GM12878 (cell line): ENCODE measurements at regions not wholly inside any gene's neighbourhood (a gene's known extent, or its start where the extent isn't known, plus 50 kb on each side); places are given as distances from the start of the nearest gene placed in this dataset.

Experiments used
- ATAC-seq: fragments of 200-7000 bp; cut with Tn5 transposase; 3 replicates; pipeline ENCODE4 v1.9.1; 2020; ENCODE audit warnings: mild to moderate bottlenecking, moderate library complexity
- BruUV-seq: library from RNA; stranded (reverse); fragments of 400-500 nt; replicated peaks from 2 replicates; lab custom pipeline; 2021; lab: Mats Ljungman, UMichigan
- CTCF ChIA-PET: fragments of 300-600 bp; sonication (Branson Sonifier 250); formaldehyde crosslinking; extraction: SDS; loops from one replicate; lab custom pipeline; 2021; ENCODE audit warnings: inconsistent platforms; lab: Yijun Ruan, JAX
- POLR2A ChIA-PET: fragments of 350-600 bp; formaldehyde crosslinking; extraction: SDS; loops from one replicate; lab custom pipeline; 2021; ENCODE audit warnings: inconsistent platforms; lab: Charles Lee
- RAD21 ChIA-PET: fragments of 300-600 bp; sonication (Branson Sonifier 250); formaldehyde crosslinking; loops from one replicate; lab custom pipeline; 2023; ENCODE audit warnings: antibody characterized with exemption; ENCODE audit not compliant: unreplicated experiment; lab: Charles Lee
- SMC1A ChIA-PET: fragments of 300-600 bp; sonication (Branson Sonifier 250); formaldehyde crosslinking; loops from one replicate; lab custom pipeline; 2023; ENCODE audit not compliant: unreplicated experiment, uncharacterized antibody; lab: Charles Lee
- DNase-seq: peaks from one replicate; pipeline ENCODE4 v3.0.0-alpha.2; 2011; ENCODE audit warnings: low read depth, low spot score
- FAIRE-seq: peaks from 3 replicates; lab custom pipeline; 2011; peaks lifted over from hg19 to GRCh38; lab: Jason Lieb, UNC
- H2AFZ ChIP-seq: 2 replicates; pipeline ENCODE4 v1.6.0; 2011; ENCODE audit warnings: low read depth, low read length, control low read depth; ENCODE audit not compliant: control insufficient read depth
- H3K27ac ChIP-seq: 2 replicates; pipeline ENCODE4 v1.5.1; 2011; ENCODE audit warnings: control low read depth; ENCODE audit not compliant: control insufficient read depth, insufficient read depth
- H3K27me3 ChIP-seq, 2 experiments: replicated peaks in 1 of 2; 2 replicates each; pipeline versions ENCODE4 v1.6.0 to v1.6.1; 2011; ENCODE audit warnings: low read length in 1 of 2; ENCODE audit not compliant: control insufficient read depth in 2 of 2, insufficient read depth in 2 of 2
- H3K36me3 ChIP-seq, 2 experiments: 2 replicates each; pipeline ENCODE4 v1.5.1; 2011; ENCODE audit warnings: low read length in 1 of 2; ENCODE audit not compliant: control insufficient read depth in 2 of 2, insufficient read depth in 2 of 2
- H3K4me1 ChIP-seq: 2 replicates; pipeline ENCODE4 v1.6.1; 2011; ENCODE audit warnings: mild to moderate bottlenecking, low read length, moderate library complexity, mixed read lengths; ENCODE audit not compliant: control insufficient read depth, insufficient read depth
- H3K4me2 ChIP-seq: 2 replicates; pipeline ENCODE4 v1.6.0; 2011; ENCODE audit warnings: control low read depth; ENCODE audit not compliant: control insufficient read depth, insufficient read depth
- H3K4me3 ChIP-seq: fragments of 200-600 bp; sonication (generic); 2 replicates; pipeline ENCODE4 v1.5.1; 2016
- H3K79me2 ChIP-seq: 2 replicates; pipeline ENCODE4 v1.6.0; 2011; ENCODE audit warnings: low read length; ENCODE audit not compliant: control insufficient read depth, insufficient read depth
- H3K9ac ChIP-seq: 2 replicates; pipeline ENCODE4 v1.8.0; 2011; ENCODE audit warnings: low read length, control low read depth, mixed read lengths; ENCODE audit not compliant: control insufficient read depth, insufficient read depth
- H3K9me3 ChIP-seq: replicated peaks from 3 replicates; pipeline ENCODE4 v1.5.1; 2011; ENCODE audit warnings: mild to moderate bottlenecking, low read length; ENCODE audit not compliant: control insufficient read depth, insufficient read depth
- H4K20me1 ChIP-seq: 2 replicates; pipeline ENCODE4 v1.6.0; 2011; ENCODE audit not compliant: control insufficient read depth, insufficient read depth
- E4F1 ChIP-seq: fragments of 450-650 bp; IDR thresholded peaks from 2 replicates; pipeline ENCODE4 v1.6.1; 2018; ENCODE audit warnings: borderline replicate concordance, mild to moderate bottlenecking; ENCODE audit not compliant: partially characterized antibody
- HSF1 ChIP-seq: fragments of 150-350 bp; IDR thresholded peaks from 2 replicates; pipeline ENCODE4 v1.6.1; 2014; ENCODE audit warnings: mild to moderate bottlenecking, low read depth, low read length
- PRDM15 ChIP-seq: fragments of 450-650 bp; formaldehyde crosslinking; IDR thresholded peaks from 2 replicates; pipeline ENCODE4 v1.4.0; 2020; ENCODE audit warnings: mild to moderate bottlenecking, moderate library complexity
- SMAD5 ChIP-seq: IDR thresholded peaks from 2 replicates; pipeline ENCODE4 v1.6.1; 2016; ENCODE audit warnings: antibody characterized with exemption, low read depth
- SP1 ChIP-seq: IDR thresholded peaks from one replicate; pipeline ENCODE4 v1.6.1; 2011; ENCODE audit warnings: low read depth, low read length
- WGBS: methylation state at CpG from one replicate; pipeline ENCODE4 v1.1.6; 2016; ENCODE audit warnings: low lambda C conversion rate; ENCODE audit not compliant: insufficient replicate concordance, insufficient coverage; ENCODE audit errors: missing lambda C conversion rate; 5-methylcytosine and 5-hydroxymethylcytosine counted together
- in situ Hi-C: fragments of 300-500 bp; cut with MboI; formaldehyde crosslinking; loops from 9 replicates; pipeline ENCODE4 v1.14.3; 2018; ENCODE audit warnings: mixed read lengths
- intact Hi-C: fragments of 100-400 bp; cut with micrococcal nuclease; formaldehyde crosslinking; loops from one replicate; pipeline ENCODE4 v1.14.2; 2022; ENCODE audit not compliant: unreplicated experiment

GRCh38 chr2:200032895-200033294 lies 77.5 kb downstream of the MAIP1 start (continued):
- no peak for TF ChIP-seq E4F1
- no peak for TF ChIP-seq SP1
- TF ChIP-seq SMAD5 = no peak

GRCh38 chr2:200033929-200034328 lies 78.5 kb downstream of the MAIP1 start:
- Histone ChIP-seq H3K27ac (no peak overlapping the region), H3K9ac (no peak overlapping the region), H3K36me3 (no peaks in the 10 kb centered on the region), H3K9me3 (no peaks in the 10 kb centered on the region), H3K27me3 (no peaks in the 10 kb centered on the region), H2AFZ (no peak overlapping the region), H3K4me2 (no peak overlapping the region), H3K79me2 (no peaks in the 10 kb centered on the region), H3K4me1 (no peaks in the 10 kb centered on the region), H4K20me1 (no peaks in the 10 kb centered on the region), H3K4me3 (no peak overlapping the region)
- ATAC-seq (no peak), DNase-seq (no peak), FAIRE-seq (no peak)
- CTCF ChIA-PET = no interaction called here
- POLR2A ChIA-PET = no interaction called here
- intact Hi-C loops = no loop called here
- SMC1A ChIA-PET = no interaction called here
- WGBS = 9% methylated on average over 3 of the region's 3 CpGs
- in situ Hi-C loops = no loop called here
- RAD21 ChIA-PET = no interaction called here
- TF ChIP-seq PRDM15 (CRISPR knock-in tag) = no peak
- TF ChIP-seq HSF1 = no peak
- BruUV-seq = no TSS peak
